Stimulated activated effector memory CD8-positive, alpha-beta T cell treated with anti-CD3 and anti-CD28 coated beads, Interleukin-12 subunit alpha, Interleukin-12 subunit beta, amount 100 ng/mL, for 72 hours (primary cell): ENCODE measurements at regions not wholly inside any gene's neighbourhood (a gene's known extent, or its start where the extent isn't known, plus 50 kb on each side); places are given as distances from the start of the nearest gene placed in this dataset.
"Not testable (repeated sequence)": the region's sequence is repeated elsewhere in the genome, so short reads cannot be mapped to it uniquely, and the experiment has no call there.

ENCODE experiments used
- ATAC-seq: fragments of 150-1000 bp; cut with Tn5 transposase; 2 replicates; pipeline ENCODE4 v1.10.0; 2021
- DNase-seq, 2 donors: peaks; one replicate each; pipeline ENCODE4 v3.0.0; 2021 to 2022; ENCODE audit warnings: low spot score in 2 of 2
- H3K27ac Mint-ChIP-seq: one replicate; pipeline ENCODE4 v1.8.0; 2022; ENCODE audit warnings: mild to moderate bottlenecking, mixed read lengths
- H3K36me3 Mint-ChIP-seq: one replicate; pipeline ENCODE4 v1.8.0; 2022; ENCODE audit warnings: mild to moderate bottlenecking, mixed read lengths
- H3K4me1 Mint-ChIP-seq: one replicate; pipeline ENCODE4 v1.8.0; 2022; ENCODE audit warnings: mixed read lengths
- H3K4me3 Mint-ChIP-seq: one replicate; pipeline ENCODE4 v1.8.0; 2022; ENCODE audit warnings: mild to moderate bottlenecking, mixed read lengths
- H3K9me3 Mint-ChIP-seq: one replicate; pipeline ENCODE4 v1.8.0; 2022; ENCODE audit warnings: mixed read lengths

- DNase-seq (no peak), ATAC-seq (no peak)
- Mint-ChIP-seq H3K27ac (no peak overlapping the region), H3K4me3 (no peak overlapping the region), H3K36me3 (no peaks in the 10 kb centered on the region), H3K9me3 (peaks cover 7% of the 10 kb centered on the region), H3K4me1 (no peaks in the 10 kb centered on the region)
Observed at GRCh38 chr1:83118472-83118871, 880.5 kb downstream of the TTLL7 start.

GRCh38 chr1:83117030-83117429, 881.9 kb downstream of the TTLL7 start:
- ATAC-seq, H3K4me1 Mint-ChIP-seq, DNase-seq: not testable (repeated sequence)

GRCh38 chr1:83115785-83116184, 883.1 kb downstream of the TTLL7 start:
- Mint-ChIP-seq H3K27ac (no peak overlapping the region), H3K4me3 (no peak overlapping the region), H3K36me3 (no peaks in the 10 kb centered on the region), H3K9me3 (peaks cover 16% of the 10 kb centered on the region), H3K4me1 (no peaks in the 10 kb centered on the region)
- ATAC-seq (no peak), DNase-seq (no peak)

More at GRCh38 chr1:83117030-83117429, 881.9 kb downstream of the TTLL7 start:
- not testable (repeated sequence) for H3K27ac Mint-ChIP-seq, H3K9me3 Mint-ChIP-seq, H3K4me3 Mint-ChIP-seq, H3K36me3 Mint-ChIP-seq

- Mint-ChIP-seq H3K36me3 (no peaks in the 10 kb centered on the region), H3K4me3 (no peak overlapping the region), H3K9me3 (peaks cover 20% of the 10 kb centered on the region), H3K27ac (no peak overlapping the region), H3K4me1 (no peaks in the 10 kb centered on the region)
- ATAC-seq (no peak), DNase-seq (no peak)
Observed at GRCh38 chr1:83114136-83114834, 884.6 kb downstream of the TTLL7 start.

- ATAC-seq, result no peak
- H3K36me3 Mint-ChIP-seq, result no peaks in the 10 kb centered on the region
- H3K4me1 Mint-ChIP-seq, result no peaks in the 10 kb centered on the region
- H3K27ac Mint-ChIP-seq, result no peak overlapping the region
- H3K9me3 Mint-ChIP-seq, result peaks cover 20% of the 10 kb centered on the region
- DNase-seq, result no peak
- no peak overlapping the region for H3K4me3 Mint-ChIP-seq
Observed at GRCh38 chr1:83113652-83114051, 885.3 kb downstream of the TTLL7 start.

GRCh38 chr1:83112248-83112885, 886.6 kb downstream of the TTLL7 start:
- no peak for DNase-seq
- no peaks in the 10 kb centered on the region for H3K36me3 Mint-ChIP-seq
- no peak overlapping the region for H3K4me3 Mint-ChIP-seq
- no peaks in the 10 kb centered on the region for H3K4me1 Mint-ChIP-seq
- no peak for ATAC-seq
- no peak overlapping the region for H3K27ac Mint-ChIP-seq
- H3K9me3 Mint-ChIP-seq, result peaks cover 20% of the 10 kb centered on the region

- Mint-ChIP-seq H3K4me1 (no peaks in the 10 kb centered on the region), H3K27ac (no peak overlapping the region), H3K36me3 (no peaks in the 10 kb centered on the region), H3K9me3 (peaks cover 16% of the 10 kb centered on the region), H3K4me3 (no peak overlapping the region)
- no peak for ATAC-seq
- no peak for DNase-seq
Observed at GRCh38 chr1:83110156-83110555, 888.8 kb downstream of the TTLL7 start.

- Mint-ChIP-seq H3K4me3 (no peak overlapping the region), H3K9me3 (peaks cover 16% of the 10 kb centered on the region), H3K36me3 (no peaks in the 10 kb centered on the region), H3K4me1 (no peaks in the 10 kb centered on the region), H3K27ac (no peak overlapping the region)
- DNase-seq, result no peak
- ATAC-seq, result no peak
Observed at GRCh38 chr1:83109692-83110091, 889.2 kb downstream of the TTLL7 start.

GRCh38 chr1:83104558-83104957, 894.4 kb downstream of the TTLL7 start:
- Mint-ChIP-seq H3K36me3 (no peaks in the 10 kb centered on the region), H3K9me3 (peaks cover 9% of the 10 kb centered on the region), H3K4me3 (no peak overlapping the region), H3K4me1 (no peaks in the 10 kb centered on the region), H3K27ac (no peak overlapping the region)
- DNase-seq (no peak), ATAC-seq (no peak)

GRCh38 chr1:83103341-83103740, 895.6 kb downstream of the TTLL7 start:
- H3K4me1 Mint-ChIP-seq, result no peaks in the 10 kb centered on the region
- ATAC-seq, result no peak
- H3K27ac Mint-ChIP-seq, result no peak overlapping the region
- no peaks in the 10 kb centered on the region for H3K36me3 Mint-ChIP-seq
- H3K4me3 Mint-ChIP-seq, result no peak overlapping the region
- DNase-seq, result no peak
- peaks cover 8% of the 10 kb centered on the region for H3K9me3 Mint-ChIP-seq

- Mint-ChIP-seq H3K4me1 (no peaks in the 10 kb centered on the region), H3K27ac (no peak overlapping the region), H3K36me3 (no peaks in the 10 kb centered on the region), H3K4me3 (no peak overlapping the region), H3K9me3 (peaks cover 8% of the 10 kb centered on the region)
- ATAC-seq (no peak), DNase-seq (no peak)
Observed at GRCh38 chr1:83102630-83103071, 896.3 kb downstream of the TTLL7 start.

- H3K9me3 Mint-ChIP-seq, result peaks cover 8% of the 10 kb centered on the region
- no peaks in the 10 kb centered on the region for H3K4me1 Mint-ChIP-seq
- no peak overlapping the region for H3K27ac Mint-ChIP-seq
- no peak for ATAC-seq
- H3K4me3 Mint-ChIP-seq, result no peak overlapping the region
- no peaks in the 10 kb centered on the region for H3K36me3 Mint-ChIP-seq
- DNase-seq, result no peak
Observed at GRCh38 chr1:83101406-83101805, 897.5 kb downstream of the TTLL7 start.

- no peak overlapping the region for H3K27ac Mint-ChIP-seq
- no peak for DNase-seq
- H3K4me1 Mint-ChIP-seq, result no peaks in the 10 kb centered on the region
- no peak for ATAC-seq
- H3K9me3 Mint-ChIP-seq, result peaks cover 8% of the 10 kb centered on the region
- no peaks in the 10 kb centered on the region for H3K36me3 Mint-ChIP-seq
- no peak overlapping the region for H3K4me3 Mint-ChIP-seq
Observed at GRCh38 chr1:83100133-83100532, 898.8 kb downstream of the TTLL7 start.

GRCh38 chr1:83098791-83099190, 900.1 kb downstream of the TTLL7 start:
- H3K4me1 Mint-ChIP-seq, result no peaks in the 10 kb centered on the region
- no peak overlapping the region for H3K4me3 Mint-ChIP-seq
- no peak overlapping the region for H3K27ac Mint-ChIP-seq
- DNase-seq (no peak), ATAC-seq (no peak)
- peaks cover 5% of the 10 kb centered on the region for H3K9me3 Mint-ChIP-seq
- H3K36me3 Mint-ChIP-seq, result no peaks in the 10 kb centered on the region

GRCh38 chr1:83098131-83098530, 900.8 kb downstream of the TTLL7 start:
- Mint-ChIP-seq H3K27ac (no peak overlapping the region), H3K36me3 (no peaks in the 10 kb centered on the region), H3K9me3 (peaks cover 7% of the 10 kb centered on the region), H3K4me1 (no peaks in the 10 kb centered on the region), H3K4me3 (no peak overlapping the region)
- no peak for ATAC-seq
- DNase-seq, result no peak

- Mint-ChIP-seq H3K4me1 (no peaks in the 10 kb centered on the region), H3K4me3 (no peak overlapping the region), H3K27ac (no peak overlapping the region), H3K9me3 (peaks cover 7% of the 10 kb centered on the region), H3K36me3 (no peaks in the 10 kb centered on the region)
- no peak for ATAC-seq
- DNase-seq, result no peak
Observed at GRCh38 chr1:83097715-83098114, 901.2 kb downstream of the TTLL7 start.
